ENCODE measurements at regions not wholly inside any gene's neighbourhood (a gene's known extent, or its start where the extent isn't known, plus 50 kb on each side); places are given as distances from the start of the nearest gene placed in this dataset.

- no peak overlapping the region for H2AFZ ChIP-seq (ENCODE audit: low read depth, low read length)
- no peak overlapping the region for H3K4me3 Mint-ChIP-seq (ENCODE audit: unreplicated experiment)
- H3K36me3 ChIP-seq (ENCODE audit: insufficient read depth, low read length) = no peaks in the 10 kb centered on the region
- H3K27ac ChIP-seq (ENCODE audit: low read depth, low read length) = no peak overlapping the region
- peaks cover 2% of the 10 kb centered on the region for H3K36me3 Mint-ChIP-seq (ENCODE audit: low read depth, unreplicated experiment)
- H3K4me3 ChIP-seq (ENCODE audit: insufficient read depth, low read depth, low read length) = no peak overlapping the region
- peaks cover 10% of the 10 kb centered on the region for H3K9me3 Mint-ChIP-seq (ENCODE audit: unreplicated experiment)
- H3K27me3 Mint-ChIP-seq (ENCODE audit: low read depth, unreplicated experiment) = no peaks in the 10 kb centered on the region
- FAIRE-seq (no peak), DNase-seq (ENCODE audit: low read depth) (no peak)
- H3K4me2 ChIP-seq (ENCODE audit: low read length) = no peak overlapping the region
- no peaks in the 10 kb centered on the region for H3K4me1 ChIP-seq (ENCODE audit: insufficient read depth, low read length)
- no peak overlapping the region for H3K27ac Mint-ChIP-seq (ENCODE audit: unreplicated experiment)
- no peaks in the 10 kb centered on the region for H3K9me3 ChIP-seq (ENCODE audit: insufficient read depth, low read depth, low read length)
- no peaks in the 10 kb centered on the region for H3K27me3 ChIP-seq (ENCODE audit: insufficient read depth, low read length)
- H3K9ac ChIP-seq (ENCODE audit: low read length) = no peak overlapping the region
- H3K79me2 ChIP-seq (ENCODE audit: insufficient read depth, low read length) = no peaks in the 10 kb centered on the region
- H3K4me1 Mint-ChIP-seq (ENCODE audit: low read depth, unreplicated experiment) = no peaks in the 10 kb centered on the region
- TF ChIP-seq EZH2 (IDR thresholded peaks at IDR 0.05; ENCODE audit: insufficient read depth, low read length) (no peak), CTCF (IDR thresholded peaks at IDR 0.05; ENCODE audit: insufficient read depth, low read depth, low read length) (no peak)
- H4K20me1 ChIP-seq (ENCODE audit: insufficient read depth, low read length) = no peaks in the 10 kb centered on the region
Observed at GRCh38 chr9:84514421-84514820, 155.1 kb upstream of the NTRK2 start.

GRCh38 chr9:84517026-84517425 is 152.5 kb upstream of the NTRK2 start:
- H3K27ac Mint-ChIP-seq (ENCODE audit: unreplicated experiment) = no peak overlapping the region
- Histone ChIP-seq H3K9ac (ENCODE audit: low read length) (no peak overlapping the region), H3K4me3 (ENCODE audit: insufficient read depth, low read depth, low read length) (no peak overlapping the region), H3K27me3 (ENCODE audit: insufficient read depth, low read length) (no peaks in the 10 kb centered on the region), H3K4me1 (ENCODE audit: insufficient read depth, low read length) (no peaks in the 10 kb centered on the region), H3K27ac (ENCODE audit: low read depth, low read length) (no peak overlapping the region), H4K20me1 (ENCODE audit: insufficient read depth, low read length) (no peaks in the 10 kb centered on the region), H3K36me3 (ENCODE audit: insufficient read depth, low read length) (no peaks in the 10 kb centered on the region), H3K79me2 (ENCODE audit: insufficient read depth, low read length) (no peaks in the 10 kb centered on the region), H3K9me3 (ENCODE audit: insufficient read depth, low read depth, low read length) (no peaks in the 10 kb centered on the region), H2AFZ (ENCODE audit: low read depth, low read length) (no peak overlapping the region), H3K4me2 (ENCODE audit: low read length) (no peak overlapping the region)
- no peak overlapping the region for H3K4me3 Mint-ChIP-seq (ENCODE audit: unreplicated experiment)
- DNase-seq (ENCODE audit: low read depth) (no peak), FAIRE-seq (no peak)
- TF ChIP-seq CTCF (IDR thresholded peaks at IDR 0.05; ENCODE audit: insufficient read depth, low read depth, low read length) = no peak
- no peak for TF ChIP-seq EZH2 (IDR thresholded peaks at IDR 0.05; ENCODE audit: insufficient read depth, low read length)
- H3K36me3 Mint-ChIP-seq (ENCODE audit: low read depth, unreplicated experiment) = peaks cover 2% of the 10 kb centered on the region
- no peaks in the 10 kb centered on the region for H3K27me3 Mint-ChIP-seq (ENCODE audit: low read depth, unreplicated experiment)
- peaks cover 10% of the 10 kb centered on the region for H3K9me3 Mint-ChIP-seq (ENCODE audit: unreplicated experiment)
- H3K4me1 Mint-ChIP-seq (ENCODE audit: low read depth, unreplicated experiment) = no peaks in the 10 kb centered on the region

- H3K27ac ChIP-seq (ENCODE audit: low read depth, low read length) = no peak overlapping the region
- H3K79me2 ChIP-seq (ENCODE audit: insufficient read depth, low read length) = no peaks in the 10 kb centered on the region
- H3K27me3 ChIP-seq (ENCODE audit: insufficient read depth, low read length) = no peaks in the 10 kb centered on the region
- TF ChIP-seq CTCF (IDR thresholded peaks at IDR 0.05; ENCODE audit: insufficient read depth, low read depth, low read length) (no peak), EZH2 (IDR thresholded peaks at IDR 0.05; ENCODE audit: insufficient read depth, low read length) (no peak)
- no peak overlapping the region for H3K9ac ChIP-seq (ENCODE audit: low read length)
- DNase-seq (ENCODE audit: low read depth) = no peak
- Mint-ChIP-seq H3K36me3 (ENCODE audit: low read depth, unreplicated experiment) (peaks cover 2% of the 10 kb centered on the region), H3K27ac (ENCODE audit: unreplicated experiment) (no peak overlapping the region), H3K27me3 (ENCODE audit: low read depth, unreplicated experiment) (no peaks in the 10 kb centered on the region), H3K9me3 (ENCODE audit: unreplicated experiment) (peaks cover 12% of the 10 kb centered on the region), H3K4me3 (ENCODE audit: unreplicated experiment) (no peak overlapping the region), H3K4me1 (ENCODE audit: low read depth, unreplicated experiment) (no peaks in the 10 kb centered on the region)
- H4K20me1 ChIP-seq (ENCODE audit: insufficient read depth, low read length) = no peaks in the 10 kb centered on the region
- H3K4me1 ChIP-seq (ENCODE audit: insufficient read depth, low read length) = no peaks in the 10 kb centered on the region
- H3K4me3 ChIP-seq (ENCODE audit: insufficient read depth, low read depth, low read length) = no peak overlapping the region
- no peak overlapping the region for H3K4me2 ChIP-seq (ENCODE audit: low read length)
- H3K36me3 ChIP-seq (ENCODE audit: insufficient read depth, low read length) = no peaks in the 10 kb centered on the region
- no peak for FAIRE-seq
- H2AFZ ChIP-seq (ENCODE audit: low read depth, low read length) = no peak overlapping the region
- H3K9me3 ChIP-seq (ENCODE audit: insufficient read depth, low read depth, low read length) = no peaks in the 10 kb centered on the region
Observed at GRCh38 chr9:84519413-84519812, 150.1 kb upstream of the NTRK2 start.
